NCI-H446 treated with DMSO at 0.1 percent for 48 hours (cell line): ENCODE measurements at regions not wholly inside any gene's neighbourhood (a gene's known extent, or its start where the extent isn't known, plus 50 kb on each side); places are given as distances from the start of the nearest gene placed in this dataset.

ENCODE experiments used
- DNase-seq: peaks from one replicate; lab custom pipeline; 2025; lab: John Stamatoyannopoulos, UW

DNA sequence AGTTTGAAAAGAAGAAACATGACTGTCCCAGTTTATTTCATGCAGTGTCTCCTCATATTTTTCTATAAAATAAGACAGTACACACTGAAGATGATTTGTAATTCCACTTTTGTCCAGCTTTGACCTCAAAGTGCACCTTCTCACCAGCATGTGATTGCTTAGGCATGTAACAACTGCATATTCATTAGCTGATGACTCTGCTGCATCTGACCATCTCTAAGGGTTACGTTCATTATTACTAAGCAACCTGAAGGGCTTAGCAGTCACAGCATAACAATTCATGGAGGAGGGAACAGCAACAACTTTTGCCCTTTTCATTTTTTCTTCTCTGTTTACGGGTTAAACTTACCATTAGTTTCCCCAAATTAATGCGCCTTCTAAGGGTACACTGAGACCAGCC lies 330.6 kb upstream of the PIK3C3 start:
- DNase-seq = no peak

DNA sequence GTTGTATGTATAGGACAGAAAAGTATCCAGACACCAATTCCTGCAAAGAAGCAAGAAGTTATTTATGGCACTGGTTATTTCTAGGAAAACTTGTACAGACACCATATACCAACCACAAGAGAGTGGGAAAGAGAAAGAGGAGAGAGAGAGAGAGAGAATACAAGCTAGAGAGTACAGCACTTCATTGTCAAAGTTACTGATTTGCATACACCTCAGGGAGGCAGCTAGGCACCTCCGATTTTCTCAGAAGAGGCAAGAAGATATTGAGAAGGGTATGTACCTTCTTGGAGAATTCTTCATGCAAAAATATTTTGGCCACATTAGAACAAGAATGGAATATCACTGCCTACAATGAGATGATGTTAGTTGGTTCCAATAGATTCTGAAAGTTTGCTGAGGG lies 333.9 kb upstream of the PIK3C3 start:
- no peak for DNase-seq

DNA sequence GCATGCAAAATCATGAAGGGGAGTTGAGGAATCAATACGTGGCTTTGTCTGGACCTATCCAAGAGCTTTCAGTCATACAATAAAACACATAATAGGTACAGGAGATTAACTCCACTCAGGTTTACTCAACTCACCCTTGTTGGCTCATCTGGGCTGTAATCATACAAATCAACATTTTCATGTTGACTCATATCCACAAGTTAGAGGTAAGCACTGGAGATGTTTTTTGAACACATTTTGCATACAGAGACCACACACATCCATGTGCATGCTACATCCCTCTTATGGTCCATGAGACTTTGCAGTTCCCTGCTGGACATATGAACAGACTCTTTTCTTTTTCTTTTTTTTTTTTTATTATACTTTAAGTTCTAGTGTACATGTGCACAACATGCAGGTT lies 336.9 kb upstream of the PIK3C3 start:
- DNase-seq = no peak

DNA sequence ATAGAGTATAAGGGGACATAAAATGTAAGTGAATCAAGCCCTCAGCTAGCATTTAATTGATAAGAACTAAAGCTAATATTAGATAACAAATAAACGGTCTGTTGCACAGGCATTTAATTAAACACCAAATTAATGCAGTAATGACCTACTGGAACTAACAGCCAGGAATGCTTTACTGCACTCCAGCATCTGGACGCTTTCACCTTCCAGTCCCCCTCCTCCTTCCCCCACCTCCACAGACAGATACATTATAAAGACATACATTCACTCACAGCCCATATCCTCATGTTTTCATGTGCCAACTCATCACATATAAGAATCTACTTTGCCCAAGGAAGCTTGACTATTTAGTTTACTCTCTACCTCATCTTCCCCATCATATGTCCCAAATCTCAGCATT lies 337.4 kb upstream of the PIK3C3 start:
- DNase-seq = no peak

DNA sequence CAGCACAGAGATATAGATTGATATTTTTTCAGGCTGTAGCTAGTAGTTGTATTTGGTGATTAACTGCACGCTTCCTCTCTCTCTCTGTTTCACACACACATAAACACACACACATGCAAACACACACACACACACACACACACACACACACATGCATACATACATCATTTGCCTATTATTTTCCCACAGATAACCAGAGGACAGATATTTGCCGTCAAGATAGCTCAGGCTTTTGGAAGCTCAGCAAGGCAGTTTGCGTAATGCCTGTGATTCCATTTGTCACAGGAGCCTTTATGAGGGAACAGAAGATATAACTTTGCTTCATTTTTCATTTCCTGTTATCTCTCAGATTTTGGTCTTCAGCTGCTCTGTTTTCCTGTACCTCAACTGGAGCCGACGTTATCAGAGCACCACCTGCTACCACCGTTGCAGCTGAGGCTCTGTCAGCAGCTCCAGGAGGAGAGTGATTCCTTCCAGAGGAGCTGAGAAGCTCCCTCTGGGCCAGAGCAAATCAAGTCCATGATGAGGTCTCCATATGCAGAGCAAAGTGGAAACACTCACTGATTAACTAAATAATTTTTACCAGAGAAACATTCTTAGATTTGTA lies 341.9 kb upstream of the PIK3C3 start:
- no peak for DNase-seq

DNA sequence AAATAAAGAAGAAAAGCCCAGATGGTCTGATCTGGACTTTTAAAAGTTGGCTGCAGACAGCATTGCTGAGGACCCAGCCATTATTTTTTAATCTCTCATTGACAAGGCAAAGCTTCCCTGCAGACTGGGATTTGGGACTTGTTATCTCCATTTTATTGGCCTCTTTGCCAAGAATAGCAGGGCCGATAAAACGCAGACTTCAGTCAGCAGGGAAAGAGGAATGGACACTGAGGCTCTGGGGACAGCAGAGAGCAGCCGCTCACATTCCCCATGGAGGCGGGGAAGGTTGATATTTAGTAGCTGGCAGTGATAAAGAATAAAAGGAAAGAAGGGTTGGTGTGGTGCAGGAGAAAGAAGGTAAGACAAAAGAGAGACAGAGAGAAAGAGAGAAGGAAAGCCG lies 350.1 kb upstream of the PIK3C3 start:
- DNase-seq = no peak

DNA sequence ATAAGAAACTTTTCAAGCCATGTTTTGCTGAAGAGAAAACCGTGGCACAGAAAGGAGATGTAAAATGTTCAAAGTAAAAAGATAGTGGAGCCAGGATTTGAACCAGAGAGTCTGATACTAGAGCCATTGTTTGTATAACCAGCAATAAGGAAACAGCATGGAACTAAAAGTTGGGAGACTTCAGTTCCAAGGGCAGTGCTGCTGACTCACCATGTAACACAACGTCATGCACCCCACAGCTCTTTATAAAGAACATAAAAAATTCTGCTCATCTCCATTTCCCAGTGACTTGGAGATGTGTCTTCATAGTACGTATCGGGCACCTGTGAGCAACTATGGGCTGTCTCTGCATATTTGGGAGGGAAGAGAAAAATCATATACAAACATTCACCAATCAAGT lies 353.0 kb upstream of the PIK3C3 start:
- no peak for DNase-seq

DNA sequence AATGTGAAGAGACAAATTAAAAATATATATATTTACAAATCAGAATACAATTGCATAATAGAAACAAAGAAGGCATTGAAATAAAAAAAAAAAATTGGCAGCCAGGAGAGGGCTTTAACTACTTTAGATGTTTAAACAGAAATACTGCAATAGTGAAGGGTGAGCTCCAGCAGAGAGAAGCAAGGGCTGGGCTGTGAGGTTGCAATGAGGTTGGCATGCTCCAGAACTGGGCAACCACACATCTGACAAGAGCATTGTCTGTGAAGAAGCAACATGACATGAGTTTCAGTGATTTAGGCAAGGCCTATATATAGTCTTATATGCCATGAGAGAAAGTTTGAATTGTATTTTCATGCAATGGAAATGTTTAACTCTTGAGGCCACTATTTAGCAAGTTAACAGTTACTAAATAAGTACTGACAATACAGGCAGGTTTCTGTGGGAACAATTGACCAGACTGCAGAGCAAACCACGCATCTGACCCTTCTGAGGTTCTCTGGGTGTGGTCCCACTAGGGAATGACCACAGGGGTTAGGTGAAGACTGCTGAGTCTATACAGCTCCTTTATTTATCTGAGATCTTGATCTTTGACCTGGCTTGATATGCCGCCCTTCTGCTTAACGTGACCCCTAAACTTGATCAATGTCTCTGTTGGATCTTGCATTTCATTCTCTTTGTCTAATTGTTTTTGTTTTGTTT lies 354.2 kb upstream of the PIK3C3 start:
- no peak for DNase-seq

DNA sequence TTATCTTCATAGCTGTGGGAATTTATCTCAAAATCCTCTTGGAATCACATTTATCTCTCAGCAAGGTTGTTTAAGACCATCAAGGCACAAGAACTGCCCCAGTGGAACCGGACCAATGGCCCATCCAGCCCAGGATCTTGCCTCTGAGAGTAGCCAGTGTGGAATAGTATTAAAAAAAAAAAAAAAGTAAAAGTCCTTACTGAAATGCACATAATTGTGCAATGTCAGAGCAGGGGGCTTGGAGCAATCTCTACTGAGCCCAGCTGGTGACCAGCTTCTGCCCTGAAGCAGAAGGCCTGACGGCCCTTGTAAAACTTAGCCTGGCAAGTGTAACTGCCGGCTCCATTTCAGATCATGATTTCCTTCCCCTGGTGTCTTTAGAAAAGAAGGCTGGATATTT lies 355.6 kb upstream of the PIK3C3 start:
- DNase-seq = no peak

DNA sequence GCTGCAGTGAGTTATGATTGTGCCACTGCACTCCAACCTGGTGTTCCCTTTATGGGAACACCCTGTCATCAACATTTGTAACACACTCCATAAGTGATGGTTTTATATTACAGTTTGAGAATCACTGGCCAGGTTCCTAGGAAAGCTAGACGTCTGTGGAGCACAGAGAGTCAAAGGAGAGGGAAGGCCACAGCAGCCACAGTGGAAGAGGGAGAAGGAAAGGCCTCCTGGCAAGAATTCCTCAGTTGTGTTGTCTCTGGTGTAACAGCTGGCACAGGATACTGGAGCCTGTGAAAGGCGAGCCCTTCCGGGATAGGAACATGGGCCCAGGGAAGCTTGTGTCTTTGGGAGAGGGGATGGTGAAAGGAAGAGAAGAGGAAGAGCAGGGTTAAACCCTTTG lies 360.5 kb upstream of the PIK3C3 start:
- DNase-seq = no peak

DNA sequence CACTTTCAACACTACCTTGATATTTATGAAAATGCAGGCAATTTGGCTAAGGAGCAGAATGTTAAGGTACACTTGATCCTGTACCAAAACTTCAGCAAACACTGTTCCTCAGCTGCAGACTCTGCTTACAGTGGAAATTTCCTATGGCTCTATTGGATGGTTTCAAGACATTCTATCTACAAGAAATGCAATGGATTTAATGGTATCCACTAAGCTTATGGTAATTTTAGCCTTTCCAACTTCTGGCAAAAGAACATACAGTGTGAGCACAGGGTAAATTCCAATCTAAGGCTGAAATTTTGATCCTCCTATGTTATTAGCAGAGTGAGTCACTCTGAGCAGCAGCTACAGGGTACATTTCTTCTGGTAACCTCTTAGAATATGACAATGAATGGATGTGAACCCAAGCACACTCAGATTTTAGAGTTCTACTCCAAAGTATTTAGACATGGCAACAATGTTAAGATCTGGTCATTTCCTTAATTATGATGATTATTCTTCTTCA lies 361.8 kb upstream of the PIK3C3 start:
- DNase-seq = no peak

DNA sequence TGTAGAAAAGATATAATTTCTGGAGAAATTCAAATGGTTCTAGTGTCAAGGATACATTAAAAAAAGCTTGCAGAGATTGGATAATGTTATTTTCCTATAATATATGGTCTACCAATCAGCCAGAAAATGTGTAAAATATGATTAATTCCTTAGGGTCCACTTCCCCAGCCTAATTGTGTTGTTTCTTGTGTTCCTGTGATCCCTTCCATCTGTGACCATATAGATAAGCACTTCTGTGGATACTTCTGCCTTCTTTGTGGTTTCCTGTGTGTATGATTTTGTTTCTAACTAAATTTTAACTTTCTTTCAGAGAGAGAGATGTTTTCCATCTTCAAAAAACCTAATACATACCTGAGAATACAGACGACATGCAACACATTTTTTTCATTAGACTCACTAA lies 367.1 kb upstream of the PIK3C3 start:
- DNase-seq = no peak

DNA sequence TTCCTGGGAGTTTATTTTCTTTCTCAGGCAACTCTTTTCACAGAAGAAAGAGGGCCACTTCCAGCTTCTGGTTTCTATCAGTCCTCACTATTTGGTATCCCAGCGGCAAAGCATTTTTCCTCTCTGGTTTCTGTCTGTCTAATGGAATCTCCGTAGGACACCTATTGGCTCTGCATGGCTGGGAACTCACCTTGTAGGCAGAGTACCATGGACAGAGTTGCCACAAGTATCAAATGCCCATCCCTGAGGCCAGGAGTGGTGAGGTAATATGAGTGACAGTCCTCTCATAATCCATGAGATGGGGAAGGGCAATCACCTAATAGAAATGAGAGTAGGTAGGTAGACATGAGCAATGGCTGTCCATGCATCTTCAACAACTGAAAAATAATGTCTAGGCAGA lies 369.5 kb upstream of the PIK3C3 start:
- DNase-seq = no peak

DNA sequence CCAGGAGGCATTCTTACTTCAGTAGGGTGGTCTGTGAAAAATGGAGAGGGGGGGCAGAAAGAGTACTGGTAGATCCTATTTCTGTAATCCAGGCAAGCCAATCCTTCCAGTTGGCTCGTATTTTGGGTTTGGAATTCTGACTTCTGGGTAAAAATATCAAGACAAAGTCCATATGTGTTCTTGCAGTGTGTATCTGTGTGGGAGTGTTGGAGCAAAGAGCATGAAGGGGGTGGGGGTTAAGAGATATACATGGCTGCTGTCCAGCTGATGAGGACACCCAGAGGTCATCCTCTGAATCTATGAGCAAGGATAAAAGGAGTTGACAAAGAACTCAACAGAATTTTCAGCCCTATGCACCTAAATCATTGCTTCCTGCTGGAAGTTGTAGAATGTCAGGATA lies 375.8 kb upstream of the PIK3C3 start:
- no peak for DNase-seq

DNA sequence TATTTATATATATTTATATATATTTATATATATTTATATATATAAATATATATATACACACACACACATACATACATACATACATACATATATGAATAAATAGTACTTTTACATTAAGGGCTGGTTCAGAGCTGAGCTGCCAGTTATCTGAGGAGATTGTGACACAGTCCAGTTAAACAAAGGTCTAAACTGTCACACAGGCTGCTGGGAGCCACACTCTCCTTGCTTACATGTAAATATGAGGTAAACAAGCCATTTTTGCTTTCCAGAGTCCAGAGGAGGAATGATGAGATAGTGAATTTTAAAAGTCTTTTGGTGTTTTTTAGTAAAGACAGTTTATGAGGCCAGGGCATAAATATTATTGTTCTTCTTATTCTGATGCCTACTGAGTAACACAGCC lies 377.5 kb upstream of the PIK3C3 start:
- no peak for DNase-seq

DNA sequence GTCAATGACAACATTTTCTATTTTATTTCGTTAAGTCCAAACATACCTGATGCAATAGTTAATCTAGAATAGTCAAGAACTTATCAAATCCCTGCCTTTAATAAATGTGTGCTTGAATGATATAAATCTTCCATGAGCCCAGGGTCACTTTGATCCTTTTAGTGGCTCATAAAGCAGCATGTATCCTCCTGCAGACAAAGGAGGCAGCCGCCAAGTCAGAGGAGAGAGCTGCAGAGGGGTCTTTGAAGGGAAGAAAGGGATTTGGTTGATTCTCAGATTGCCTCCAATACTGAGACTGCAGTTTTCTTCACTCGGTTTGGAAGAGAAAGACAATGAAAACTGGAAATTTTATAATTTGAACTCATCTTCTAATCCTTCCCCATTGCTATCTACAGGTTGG lies 378.4 kb upstream of the PIK3C3 start:
- DNase-seq = no peak

DNA sequence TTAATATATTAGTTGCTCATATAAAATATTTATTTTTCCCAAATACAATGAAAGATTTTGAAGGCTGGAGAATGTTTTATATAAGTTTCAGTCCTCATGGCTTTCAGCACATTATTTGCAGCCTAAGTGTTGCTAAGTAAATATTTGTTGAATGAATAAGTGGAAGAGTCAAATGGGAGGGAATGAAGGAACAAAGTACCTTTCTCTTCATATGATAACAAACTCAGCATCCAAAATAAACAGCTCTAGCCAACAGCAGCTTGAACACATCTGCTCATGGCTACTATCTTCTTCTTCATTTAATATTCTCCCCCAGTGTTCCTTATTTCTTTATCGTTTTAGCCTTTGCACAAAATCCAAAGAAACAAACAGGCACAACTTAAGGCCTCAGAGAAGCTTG lies 385.2 kb upstream of the PIK3C3 start:
- DNase-seq = no peak

DNA sequence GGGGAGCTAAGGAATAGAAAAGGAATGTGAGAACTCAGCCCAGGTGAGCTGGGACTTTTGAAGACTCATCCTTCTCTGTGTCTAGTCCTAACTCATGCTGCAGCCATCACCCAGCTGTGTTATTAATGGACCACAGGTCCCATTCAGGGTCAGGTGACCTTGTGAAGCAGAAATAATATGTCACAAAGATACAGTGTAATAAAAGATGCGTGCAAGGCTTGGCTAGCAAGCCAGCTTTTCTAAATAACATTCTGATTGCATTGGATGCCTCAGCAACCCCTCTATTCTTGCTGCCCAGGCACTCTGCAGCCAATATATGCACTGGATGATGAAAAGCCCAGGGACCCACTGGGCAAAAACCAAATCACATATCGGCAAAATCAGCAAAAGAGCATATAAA lies 393.1 kb upstream of the PIK3C3 start:
- no peak for DNase-seq

DNA sequence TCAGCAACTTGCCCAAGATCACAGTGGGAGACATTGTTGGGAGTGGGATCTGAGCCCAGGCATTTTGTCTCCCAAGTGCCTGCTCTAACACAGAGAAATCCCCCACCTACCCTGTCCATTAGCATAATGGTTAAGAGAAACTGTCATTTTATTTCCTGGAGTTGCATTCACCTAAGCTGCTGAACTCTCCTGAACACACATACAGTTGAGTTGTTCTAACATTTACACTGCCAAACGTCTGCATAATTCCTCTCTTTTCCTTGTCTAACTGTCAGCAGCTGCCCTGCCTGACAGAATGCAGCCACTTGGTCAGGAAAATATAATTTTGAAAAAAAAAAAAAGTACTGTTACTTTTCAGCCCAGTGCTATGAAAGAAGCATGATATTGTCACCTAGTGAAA lies 396.3 kb upstream of the PIK3C3 start:
- no peak for DNase-seq

DNA sequence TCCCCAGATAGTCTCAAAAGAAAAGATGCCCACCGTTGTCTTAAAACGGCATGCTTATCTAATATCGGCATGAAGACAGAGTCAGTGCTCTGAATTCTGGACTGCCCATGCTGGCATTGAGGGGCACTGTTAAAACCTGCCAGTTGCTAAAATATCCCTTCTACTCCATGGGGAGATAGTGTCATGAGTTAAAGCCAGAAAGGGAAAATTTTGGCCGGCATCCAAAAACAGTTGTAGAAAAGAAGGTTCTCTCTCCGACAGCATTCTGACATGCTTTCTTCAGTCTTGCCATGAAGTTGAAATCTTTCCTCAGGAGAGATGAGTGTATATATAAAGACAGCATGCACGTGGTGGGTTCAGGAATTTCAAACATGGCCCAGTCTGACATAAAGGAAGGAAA lies 401.3 kb upstream of the PIK3C3 start:
- DNase-seq = peak; percentile 12

DNA sequence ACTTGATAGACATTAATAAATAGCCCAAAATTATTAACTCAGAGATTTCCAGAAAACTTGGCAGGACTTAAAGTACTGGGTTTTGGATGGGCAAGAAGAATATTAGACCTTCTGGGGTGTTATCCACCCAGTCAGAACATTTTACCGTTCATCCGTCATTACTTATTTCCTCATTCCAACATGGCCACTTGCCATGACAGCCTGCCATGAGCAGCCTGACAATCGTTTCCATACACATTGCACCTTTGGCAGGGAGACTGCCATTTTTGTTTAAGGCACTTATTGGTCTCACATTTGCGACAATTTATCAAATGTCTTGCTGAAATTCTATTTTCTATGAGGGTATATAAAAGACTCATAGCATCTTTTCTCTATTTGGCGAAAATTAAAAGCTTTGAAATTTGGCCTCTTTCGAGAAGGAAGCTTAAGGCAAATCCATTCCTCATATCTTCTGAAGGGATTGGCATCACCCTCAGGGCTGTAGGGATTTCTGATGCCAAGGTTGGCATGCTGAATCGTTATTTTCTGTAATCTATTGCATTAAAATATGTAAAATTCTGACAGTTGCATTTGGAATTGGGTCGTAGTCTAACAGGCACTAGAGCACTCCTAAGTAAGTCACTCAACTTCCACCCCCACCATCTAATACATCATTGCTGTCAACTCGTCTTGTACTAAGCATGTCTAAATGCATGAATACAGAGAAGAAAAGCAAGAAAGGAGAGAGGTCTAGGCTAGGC lies 406.3 kb upstream of the PIK3C3 start:
- peak; percentile 88 for DNase-seq

DNA sequence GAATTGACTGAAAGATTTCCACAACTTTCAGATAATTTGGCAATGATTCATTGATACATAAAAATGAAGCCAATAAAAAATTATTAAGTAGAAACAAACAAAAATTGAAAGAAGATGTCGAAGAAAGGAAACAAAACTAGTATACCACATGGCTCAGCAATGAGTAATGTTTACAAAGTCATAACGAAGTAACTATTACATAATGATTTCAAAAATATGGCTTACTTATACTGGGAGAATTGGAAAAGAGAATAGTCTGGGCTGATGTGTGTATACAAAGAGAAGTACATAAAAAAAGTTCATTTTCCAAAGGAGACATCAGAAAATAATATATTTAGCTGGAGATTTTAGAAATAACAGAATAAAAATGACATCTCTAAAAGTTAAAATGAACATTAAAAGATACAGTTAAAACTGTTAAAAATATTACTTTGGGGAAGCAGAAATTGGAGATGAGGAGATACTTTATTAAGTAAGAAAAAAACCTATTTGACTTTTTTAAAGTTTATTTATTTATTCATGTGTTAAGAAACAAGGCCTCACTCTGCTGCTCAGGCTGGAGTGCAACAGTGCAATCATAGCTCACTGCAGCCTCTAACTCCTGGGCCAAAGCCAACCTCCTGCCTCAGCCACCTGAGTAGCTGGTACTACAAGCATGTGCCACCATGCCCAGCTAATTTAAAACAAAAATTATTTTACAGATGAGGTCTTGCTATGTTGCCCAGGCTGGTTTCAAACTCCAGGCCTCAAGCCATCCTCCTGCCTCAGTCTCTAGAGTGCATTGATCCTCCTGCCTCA lies 409.7 kb upstream of the PIK3C3 start:
- no peak for DNase-seq

DNA sequence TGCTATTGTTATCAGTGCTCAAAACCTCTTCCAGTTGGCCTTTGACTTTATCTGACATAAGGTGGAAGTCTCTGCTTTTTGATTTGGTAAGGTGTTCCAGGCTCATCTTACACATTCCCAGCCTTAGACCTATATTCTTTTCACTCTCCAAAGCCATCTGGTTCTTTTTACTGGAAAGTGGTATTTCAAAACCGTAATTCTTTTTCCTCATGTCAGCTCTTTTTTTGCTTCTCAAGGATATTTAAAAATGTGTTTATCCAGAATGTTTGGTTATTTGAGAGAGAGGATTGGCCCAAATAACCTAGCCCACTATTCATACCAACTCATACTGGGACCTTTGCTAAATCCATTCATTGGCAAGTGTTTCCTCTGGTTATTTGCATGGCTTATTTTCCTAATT lies 411.2 kb upstream of the PIK3C3 start:
- no peak for DNase-seq
